Mesenchymal stem cell (in vitro differentiated cells and primary cell): ENCODE measurements at regions not wholly inside any gene's neighbourhood (a gene's known extent, or its start where the extent isn't known, plus 50 kb on each side); places are given as distances from the start of the nearest gene placed in this dataset.

ENCODE experiments used
- DNase-seq: peaks from one replicate; pipeline ENCODE4 v3.0.0-alpha.2; 2013
- H2AFZ ChIP-seq: one replicate; pipeline ENCODE4 v1.6.1; 2013; ENCODE audit warnings: low read depth, mild to moderate bottlenecking, control low read depth, inconsistent platforms, low read length, moderate library complexity
- H2AK5ac ChIP-seq: 2 replicates; pipeline ENCODE4 v1.6.1; 2013; ENCODE audit warnings: low read length, moderate library complexity, mild to moderate bottlenecking, inconsistent platforms; ENCODE audit not compliant: severe bottlenecking
- H2BK120ac ChIP-seq: one replicate; pipeline ENCODE4 v1.6.1; 2013; ENCODE audit warnings: low read depth, mild to moderate bottlenecking, inconsistent platforms, low read length, moderate library complexity
- H2BK12ac ChIP-seq, 2 experiments: one replicate each; pipeline ENCODE4 v1.6.1; 2013; ENCODE audit warnings: inconsistent platforms in 2 of 2, low read length in 2 of 2, mild to moderate bottlenecking in 2 of 2, moderate library complexity in 2 of 2, control low read depth in 1 of 2
- H2BK15ac ChIP-seq: one replicate; pipeline ENCODE4 v1.6.1; 2013; ENCODE audit warnings: mild to moderate bottlenecking, low read depth, inconsistent platforms; ENCODE audit not compliant: poor library complexity, severe bottlenecking
- H2BK5ac ChIP-seq: 2 replicates; pipeline ENCODE4 v1.6.1; 2013; ENCODE audit warnings: low read depth, mild to moderate bottlenecking, low read length, control low read depth, inconsistent platforms; ENCODE audit not compliant: poor library complexity, severe bottlenecking
- H3K14ac ChIP-seq, 2 experiments: one replicate each; pipeline ENCODE4 v1.6.1; 2013; ENCODE audit warnings: inconsistent platforms in 2 of 2, low read length in 2 of 2, control low read depth in 1 of 2, mild to moderate bottlenecking in 1 of 2, moderate library complexity in 1 of 2
- H3K18ac ChIP-seq, 2 experiments: one replicate each; pipeline ENCODE4 v1.6.1; 2013; ENCODE audit warnings: inconsistent platforms in 2 of 2, low read length in 2 of 2, control low read depth in 1 of 2, low read depth in 1 of 2, mild to moderate bottlenecking in 1 of 2
- H3K23ac ChIP-seq, 2 experiments: one replicate each; pipeline ENCODE4 v1.6.1; 2013; ENCODE audit warnings: inconsistent platforms in 2 of 2, low read length in 2 of 2, mild to moderate bottlenecking in 2 of 2, moderate library complexity in 2 of 2, control low read depth in 1 of 2
- H3K27ac ChIP-seq: 2 replicates; pipeline ENCODE4 v1.5.1; 2013; ENCODE audit warnings: mild to moderate bottlenecking, moderate library complexity, low read length, control low read depth, inconsistent platforms; ENCODE audit not compliant: poor library complexity, severe bottlenecking
- H3K27me3 ChIP-seq, 2 experiments: 2 replicates each; pipeline versions ENCODE4 v1.6.1 to v1.7.0; 2013; ENCODE audit warnings: low read length in 2 of 2, mild to moderate bottlenecking in 2 of 2, moderate library complexity in 2 of 2, control low read depth in 1 of 2, inconsistent platforms in 1 of 2; ENCODE audit not compliant: control insufficient read depth in 1 of 2, insufficient read depth in 1 of 2
- H3K36me3 ChIP-seq, 2 experiments: 2 replicates each; pipeline versions ENCODE4 v1.6.1 to v1.7.0; 2013; ENCODE audit warnings: low read length in 2 of 2, control low read depth in 1 of 2, inconsistent platforms in 1 of 2, low read depth in 1 of 2, mild to moderate bottlenecking in 1 of 2; ENCODE audit not compliant: insufficient read depth in 2 of 2, control insufficient read depth in 1 of 2
- H3K4ac ChIP-seq, 2 experiments: one replicate each; pipeline ENCODE4 v1.6.1; 2013; ENCODE audit warnings: inconsistent platforms in 2 of 2, low read length in 2 of 2, mild to moderate bottlenecking in 2 of 2, moderate library complexity in 2 of 2, control low read depth in 1 of 2, low read depth in 1 of 2
- H3K4me1 ChIP-seq: 2 replicates; pipeline ENCODE4 v1.6.1; 2013; ENCODE audit warnings: low read depth, low read length, control low read depth; ENCODE audit not compliant: control insufficient read depth, insufficient read depth
- H3K4me2 ChIP-seq: 2 replicates; pipeline ENCODE4 v1.6.1; 2013; ENCODE audit warnings: low read length, mild to moderate bottlenecking, inconsistent platforms; ENCODE audit not compliant: poor library complexity, severe bottlenecking
- H3K4me3 ChIP-seq, 2 experiments: 2 replicates each; pipeline versions ENCODE4 v1.5.1 to v1.7.0; 2013; ENCODE audit warnings: low read length in 2 of 2, mild to moderate bottlenecking in 2 of 2, control low read depth in 1 of 2, low read depth in 1 of 2; ENCODE audit not compliant: insufficient read depth in 1 of 2
- H3K79me1 ChIP-seq: replicated peaks from 2 replicates; pipeline ENCODE4 v1.6.1; 2013; ENCODE audit warnings: mild to moderate bottlenecking, control low read depth, low read length, inconsistent platforms; ENCODE audit not compliant: poor library complexity, severe bottlenecking
- H3K9ac ChIP-seq: 2 replicates; pipeline ENCODE4 v1.7.0; 2013; ENCODE audit warnings: mild to moderate bottlenecking, low read length, moderate library complexity
- H3K9me3 ChIP-seq: 2 replicates; pipeline ENCODE4 v1.7.0; 2013; ENCODE audit warnings: mild to moderate bottlenecking, low read length; ENCODE audit not compliant: control insufficient read depth
- H4K8ac ChIP-seq: one replicate; pipeline ENCODE4 v1.6.1; 2013; ENCODE audit warnings: inconsistent platforms, mild to moderate bottlenecking, low read length, moderate library complexity
- H4K91ac ChIP-seq: one replicate; pipeline ENCODE4 v1.6.1; 2013; ENCODE audit warnings: mild to moderate bottlenecking, low read length, inconsistent platforms
- WGBS: methylation state at CpG from one replicate; pipeline ENCODE4 v1.1.7; 2013; ENCODE audit warnings: mixed read lengths; 5-methylcytosine and 5-hydroxymethylcytosine counted together

DNA sequence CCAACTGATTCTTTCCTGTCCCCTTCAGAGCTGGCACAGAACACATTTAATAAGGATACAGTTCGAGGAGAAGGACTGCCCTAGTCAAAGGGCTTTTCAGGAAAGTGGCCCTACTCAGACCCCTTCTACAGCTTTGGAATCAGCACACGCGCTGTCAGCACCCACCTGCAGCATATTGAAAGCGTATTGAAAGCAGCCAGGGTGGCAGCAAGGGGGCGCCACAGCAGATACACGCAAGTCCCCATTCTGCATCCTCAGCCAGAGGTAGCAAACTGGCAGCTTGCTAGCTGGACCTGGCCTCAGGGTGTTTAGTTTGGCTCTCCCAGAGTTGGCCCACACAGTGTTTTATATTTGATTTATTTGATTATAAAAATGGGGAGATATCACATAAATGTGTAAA, 101.0 kb upstream of the NT5C1B start:
- Histone ChIP-seq H3K4me1 (no peaks in the 10 kb centered on the region), H3K9ac (no peak overlapping the region), H3K4me2 (no peak overlapping the region), H3K4me3 (no peak overlapping the region), H2BK12ac (no peak overlapping the region), H3K36me3 (no peaks in the 10 kb centered on the region), H2AK5ac (no peak overlapping the region), H3K27me3 (no peaks in the 10 kb centered on the region), H3K27ac (no peak overlapping the region), H4K91ac (no peak overlapping the region), H4K8ac (no peak overlapping the region), H3K18ac (no peak overlapping the region), H2AFZ (no peak overlapping the region), H3K14ac (no peak overlapping the region), H3K4ac (no peak overlapping the region), H3K9me3 (no peaks in the 10 kb centered on the region), H2BK120ac (no peak overlapping the region), H2BK5ac (no peak overlapping the region), H3K79me1 (no peaks in the 10 kb centered on the region), H2BK15ac (no peak overlapping the region), H3K23ac (no peak overlapping the region)
- 36% methylated on average over 6 of the region's 6 CpGs for WGBS
- no peak for DNase-seq

DNA sequence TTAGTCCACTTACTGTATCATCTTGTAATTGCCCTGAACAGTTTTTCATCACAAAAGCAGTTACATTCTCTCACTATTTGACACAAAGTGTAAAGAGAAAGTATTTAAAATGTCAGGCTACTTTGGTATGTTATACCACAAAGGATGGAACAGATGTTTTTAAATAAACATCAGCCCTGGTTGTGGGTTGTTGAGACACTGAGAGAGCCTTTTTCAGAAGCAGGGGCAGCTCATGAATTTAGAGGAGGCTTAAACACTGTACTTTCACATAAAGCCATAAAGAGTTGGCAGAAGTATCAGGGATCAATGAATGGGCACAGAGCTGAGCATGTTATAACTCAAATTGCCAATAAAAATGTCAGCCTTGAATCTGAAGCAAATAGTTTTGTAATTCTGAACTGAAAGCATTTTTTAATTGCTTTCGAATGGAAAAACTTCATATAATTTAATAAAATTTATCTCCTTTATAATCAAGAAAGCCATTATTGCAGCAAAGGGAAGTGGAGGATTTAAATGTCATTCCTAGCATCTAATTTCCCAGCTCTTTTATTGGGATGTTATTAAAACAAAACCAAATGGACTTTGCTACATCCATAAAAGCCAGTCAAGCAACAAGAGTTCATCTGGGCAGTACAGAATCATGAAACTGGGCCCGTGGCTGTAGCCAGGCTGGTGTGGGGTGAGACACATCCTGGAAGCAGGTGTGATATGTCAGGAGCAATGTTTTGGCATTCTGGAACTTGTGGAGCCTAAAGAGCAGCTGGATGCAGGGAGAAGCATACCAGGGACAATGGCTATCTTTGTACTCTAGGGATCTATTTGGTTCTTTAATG, 95.1 kb upstream of the NT5C1B start:
- H2BK120ac ChIP-seq: no peak overlapping the region
- H4K8ac ChIP-seq: no peak overlapping the region
- no peak overlapping the region for H3K4me2 ChIP-seq
- 25% methylated on average over 1 of the region's 2 CpGs for WGBS
- H3K27me3 ChIP-seq: no peaks in the 10 kb centered on the region
- H3K79me1 ChIP-seq: no peaks in the 10 kb centered on the region
- no peak overlapping the region for H3K23ac ChIP-seq
- no peak overlapping the region for H3K14ac ChIP-seq
- no peak overlapping the region for H4K91ac ChIP-seq
- H2AFZ ChIP-seq: no peak overlapping the region
- H2BK5ac ChIP-seq: no peak overlapping the region
- H3K27ac ChIP-seq: no peak overlapping the region
- H3K18ac ChIP-seq: no peak overlapping the region
- no peaks in the 10 kb centered on the region for H3K9me3 ChIP-seq
- no peaks in the 10 kb centered on the region for H3K4me1 ChIP-seq
- no peaks in the 10 kb centered on the region for H3K36me3 ChIP-seq
- no peak overlapping the region for H2AK5ac ChIP-seq
- peak; percentile 68 for DNase-seq
- H3K9ac ChIP-seq: no peak overlapping the region
- H3K4me3 ChIP-seq: no peak overlapping the region
- no peak overlapping the region for H2BK12ac ChIP-seq
- no peak overlapping the region for H3K4ac ChIP-seq
- H2BK15ac ChIP-seq: no peak overlapping the region

DNA sequence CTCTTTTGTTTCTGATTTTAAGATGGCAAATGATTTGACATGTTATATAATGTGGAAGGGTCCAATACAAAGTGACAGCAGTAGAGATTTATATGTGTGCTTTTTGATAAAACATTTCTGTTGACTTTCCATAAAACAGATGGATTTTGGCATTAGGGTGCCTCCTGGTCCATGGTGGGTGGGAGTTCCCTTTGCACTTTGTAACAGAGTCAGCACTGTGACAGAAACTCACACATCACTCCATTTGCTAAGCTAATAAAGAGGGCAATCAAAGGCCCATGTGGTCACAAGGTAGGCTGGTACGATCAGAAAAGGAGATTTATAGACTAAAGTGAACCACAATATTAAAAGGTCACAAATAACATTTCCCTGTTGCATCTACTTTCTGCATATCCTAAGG, 93.3 kb upstream of the NT5C1B start:
- no CpG with 5 or more reads among the region's 1 CpG for WGBS

DNA sequence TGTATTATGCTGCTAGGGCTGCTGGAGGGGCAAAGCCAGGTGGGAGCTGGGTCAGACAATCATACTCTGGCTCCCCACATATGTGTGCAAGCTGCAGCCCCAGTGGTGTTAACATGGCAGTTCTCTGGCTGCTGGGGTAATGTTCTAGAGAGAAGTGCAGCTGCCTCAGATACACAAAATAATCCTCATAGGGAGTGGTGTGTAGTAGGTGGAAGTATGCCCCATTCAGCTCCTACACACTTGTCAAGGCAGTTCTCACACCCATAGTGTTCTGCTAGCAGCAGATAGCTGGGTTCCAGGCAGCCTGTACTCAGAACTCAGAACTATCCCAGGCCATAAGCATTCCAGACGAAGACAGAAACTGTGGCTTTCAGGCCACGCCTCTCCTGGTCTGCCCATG, 87.9 kb upstream of the NT5C1B start:
- no peak overlapping the region for H4K91ac ChIP-seq
- peaks cover 26% of the 10 kb centered on the region for H3K9me3 ChIP-seq
- no peak overlapping the region for H2AK5ac ChIP-seq
- no peak overlapping the region for H2BK12ac ChIP-seq
- H3K4me3 ChIP-seq: no peak overlapping the region
- no peaks in the 10 kb centered on the region for H3K79me1 ChIP-seq
- H2BK5ac ChIP-seq: no peak overlapping the region
- no peak overlapping the region for H2BK120ac ChIP-seq
- no peaks in the 10 kb centered on the region for H3K27me3 ChIP-seq
- no peak overlapping the region for H4K8ac ChIP-seq
- no peak overlapping the region for H3K14ac ChIP-seq
- no peak overlapping the region for H2BK15ac ChIP-seq
- H3K4me2 ChIP-seq: no peak overlapping the region
- no peaks in the 10 kb centered on the region for H3K36me3 ChIP-seq
- H3K4ac ChIP-seq: no peak overlapping the region
- H3K23ac ChIP-seq: no peak overlapping the region
- WGBS: 70% methylated on average over 2 of the region's 2 CpGs
- no peak overlapping the region for H2AFZ ChIP-seq
- H3K18ac ChIP-seq: no peak overlapping the region
- DNase-seq: no peak
- no peaks in the 10 kb centered on the region for H3K4me1 ChIP-seq
- no peak overlapping the region for H3K27ac ChIP-seq
- no peak overlapping the region for H3K9ac ChIP-seq

More for the DNA sequence above, 93.3 kb upstream of the NT5C1B start:
- no peak overlapping the region for H4K91ac ChIP-seq
- no peak for DNase-seq
- H3K18ac ChIP-seq: no peak overlapping the region
- H4K8ac ChIP-seq: no peak overlapping the region
- no peaks in the 10 kb centered on the region for H3K4me1 ChIP-seq
- no peak overlapping the region for H3K4ac ChIP-seq
- no peaks in the 10 kb centered on the region for H3K27me3 ChIP-seq
- no peak overlapping the region for H3K4me2 ChIP-seq
- H2BK120ac ChIP-seq: no peak overlapping the region
- H3K9ac ChIP-seq: no peak overlapping the region
- no peak overlapping the region for H2BK5ac ChIP-seq
- H3K4me3 ChIP-seq: no peak overlapping the region
- H2AK5ac ChIP-seq: no peak overlapping the region
- no peaks in the 10 kb centered on the region for H3K79me1 ChIP-seq
- H3K36me3 ChIP-seq: no peaks in the 10 kb centered on the region
- H3K27ac ChIP-seq: no peak overlapping the region
- no peak overlapping the region for H2BK15ac ChIP-seq
- H3K9me3 ChIP-seq: no peaks in the 10 kb centered on the region
- no peak overlapping the region for H3K23ac ChIP-seq
- H2AFZ ChIP-seq: no peak overlapping the region
- no peak overlapping the region for H3K14ac ChIP-seq
- H2BK12ac ChIP-seq: no peak overlapping the region
